PFSK-1 (cell line): ENCODE measurements at regions not wholly inside any gene's neighbourhood (a gene's known extent, or its start where the extent isn't known, plus 50 kb on each side); places are given as distances from the start of the nearest gene placed in this dataset.

Experiments used
- FOXP2 ChIP-seq: optimal IDR thresholded peaks from 2 replicates; pipeline ENCODE3; 2011; ENCODE audit warnings: borderline replicate concordance, control low read depth, inconsistent platforms; ENCODE audit not compliant: insufficient read depth; ENCODE audit errors: extremely low read length, extremely low read depth
- POLR2AphosphoS5 ChIP-seq: IDR thresholded peaks from 2 replicates; pipeline ENCODE4 v1.6.1; 2012; ENCODE audit warnings: low read depth, mild to moderate bottlenecking, control low read depth, low read length, moderate library complexity
- REST ChIP-seq, 2 experiments: IDR thresholded peaks; 2 replicates each; pipeline versions ENCODE4 v1.6.1 to v1.8.0; 2011 to 2012; ENCODE audit warnings: low read depth in 2 of 2, low read length in 2 of 2, control low read depth in 1 of 2, inconsistent platforms in 1 of 2, mild to moderate bottlenecking in 1 of 2, moderate library complexity in 1 of 2; ENCODE audit not compliant: insufficient read depth in 1 of 2
- SIN3A ChIP-seq: IDR thresholded peaks from 2 replicates; pipeline ENCODE4 v1.6.1; 2012; ENCODE audit warnings: mild to moderate bottlenecking, low read length, moderate library complexity, borderline replicate concordance; ENCODE audit not compliant: insufficient read depth
- TAF1 ChIP-seq: IDR thresholded peaks from 2 replicates; pipeline ENCODE4 v1.6.1; 2012; ENCODE audit warnings: low read length, control low read depth, borderline replicate concordance; ENCODE audit not compliant: insufficient read depth

GRCh38 chr18:42477267-42477666 is 522.2 kb downstream of the PIK3C3 start:
- TF ChIP-seq POLR2AphosphoS5 (no peak), TAF1 (no peak), REST (IDR thresholded peaks at IDR 0.05; ENCODE audit: insufficient read depth in 1 of 2, low read depth in 2 of 2, low read length in 2 of 2) (no peak), FOXP2 (no peak), SIN3A (no peak)
